Mesothelial cell of epicardium (in vitro differentiated cells): ENCODE measurements at regions not wholly inside any gene's neighbourhood (a gene's known extent, or its start where the extent isn't known, plus 50 kb on each side); places are given as distances from the start of the nearest gene placed in this dataset.

Experiments
- DNase-seq, 2 experiments: peaks; one replicate each; pipeline ENCODE4 v3.0.0; 2021; ENCODE audit warnings: low spot score in 2 of 2; ENCODE audit not compliant: unreplicated experiment in 2 of 2
- H3K27ac Mint-ChIP-seq: 2 replicates; pipeline ENCODE4 v1.8.0; 2021; ENCODE audit warnings: mixed read lengths
- H3K27me3 Mint-ChIP-seq: 2 replicates; pipeline ENCODE4 v1.8.0; 2021; ENCODE audit warnings: low read depth, mixed read lengths
- H3K36me3 Mint-ChIP-seq: 2 replicates; pipeline ENCODE4 v1.8.0; 2021; ENCODE audit warnings: mixed read lengths
- H3K4me1 Mint-ChIP-seq: 2 replicates; pipeline ENCODE4 v1.8.0; 2021; ENCODE audit warnings: mixed read lengths
- H3K4me3 Mint-ChIP-seq: 2 replicates; pipeline ENCODE4 v1.8.0; 2021; ENCODE audit warnings: mild to moderate bottlenecking, moderate library complexity, mixed read lengths
- H3K9me3 Mint-ChIP-seq: 2 replicates; pipeline ENCODE4 v1.8.0; 2021; ENCODE audit warnings: mixed read lengths
- CTCF ChIP-seq: fragments of 200-600 bp; sonication (generic); IDR thresholded peaks from one replicate; pipeline ENCODE4 v1.5.0; 2021; ENCODE audit warnings: antibody characterized with exemption; ENCODE audit not compliant: unreplicated experiment

GRCh38 chr1:58409890-58410289, 136.6 kb downstream of the OMA1 start:
- TF ChIP-seq CTCF, result no peak
- Mint-ChIP-seq H3K9me3 (no peaks in the 10 kb centered on the region), H3K4me3 (no peak overlapping the region), H3K4me1 (peaks cover 31% of the 10 kb centered on the region), H3K36me3 (no peaks in the 10 kb centered on the region), H3K27me3 (peaks cover 2% of the 10 kb centered on the region), H3K27ac (peak overlapping the region; percentile 77)
- peak; percentile 29 to 62 for DNase-seq

- peaks cover 3% of the 10 kb centered on the region for H3K27me3 Mint-ChIP-seq
- no peak overlapping the region for H3K4me3 Mint-ChIP-seq
Observed at GRCh38 chr1:58409336-58409735, 137.2 kb downstream of the OMA1 start.

GRCh38 chr1:58406301-58407071, 140.0 kb downstream of the OMA1 start:
- no peak overlapping the region for H3K4me3 Mint-ChIP-seq
- H3K9me3 Mint-ChIP-seq, result no peaks in the 10 kb centered on the region
- no peak for DNase-seq
- TF ChIP-seq CTCF, result no peak
- H3K27me3 Mint-ChIP-seq, result peaks cover 3% of the 10 kb centered on the region
- H3K4me1 Mint-ChIP-seq, result peaks cover 35% of the 10 kb centered on the region
- H3K27ac Mint-ChIP-seq, result peak overlapping the region; percentile 40
- no peaks in the 10 kb centered on the region for H3K36me3 Mint-ChIP-seq

More at GRCh38 chr1:58409336-58409735, 137.2 kb downstream of the OMA1 start:
- no peak for DNase-seq
- Mint-ChIP-seq H3K27ac (peak overlapping the region; percentile 77), H3K9me3 (no peaks in the 10 kb centered on the region), H3K36me3 (no peaks in the 10 kb centered on the region), H3K4me1 (peaks cover 31% of the 10 kb centered on the region)
- TF ChIP-seq CTCF, result no peak

GRCh38 chr1:58405660-58406059, 140.9 kb downstream of the OMA1 start:
- Mint-ChIP-seq H3K27me3 (peaks cover 3% of the 10 kb centered on the region), H3K36me3 (no peaks in the 10 kb centered on the region), H3K27ac (no peak overlapping the region), H3K4me3 (no peak overlapping the region), H3K9me3 (no peaks in the 10 kb centered on the region), H3K4me1 (peaks cover 34% of the 10 kb centered on the region)
- DNase-seq, result no peak
- no peak for TF ChIP-seq CTCF

- Mint-ChIP-seq H3K27me3 (peaks cover 3% of the 10 kb centered on the region), H3K4me1 (peaks cover 17% of the 10 kb centered on the region), H3K9me3 (no peaks in the 10 kb centered on the region), H3K27ac (no peak overlapping the region), H3K36me3 (no peaks in the 10 kb centered on the region), H3K4me3 (no peak overlapping the region)
- TF ChIP-seq CTCF, result no peak
- no peak for DNase-seq
Observed at GRCh38 chr1:58403894-58404293, 142.6 kb downstream of the OMA1 start.
